Lower leg skin (tissue), 3 donors: ENCODE measurements at regions not wholly inside any gene's neighbourhood (a gene's known extent, or its start where the extent isn't known, plus 50 kb on each side); places are given as distances from the start of the nearest gene placed in this dataset.

ENCODE experiments used
- CTCF ChIP-seq, 3 donors: fragments of 450-650 bp; IDR thresholded peaks; one replicate each; pipeline ENCODE4 v1.5.1; 2016; ENCODE audit warnings: antibody characterized with exemption in 3 of 3, mild to moderate bottlenecking in 3 of 3, moderate library complexity in 2 of 3
- POLR2A ChIP-seq, 2 donors: fragments of 450-650 bp; IDR thresholded peaks; one replicate each; pipeline ENCODE4 v1.6.1; 2016 to 2017; ENCODE audit warnings: antibody characterized with exemption in 2 of 2, mild to moderate bottlenecking in 1 of 2, moderate library complexity in 1 of 2

- TF ChIP-seq CTCF (IDR thresholded peaks at IDR 0.05), result no peak
- TF ChIP-seq POLR2A (IDR thresholded peaks at IDR 0.05), result no peak
Observed at GRCh38 chr4:108378164-108378563, 209.4 kb upstream of the LEF1 start.
